ENCODE measurements at regions not wholly inside any gene's neighbourhood (a gene's known extent, or its start where the extent isn't known, plus 50 kb on each side); places are given as distances from the start of the nearest gene placed in this dataset.

- TF ChIP-seq CTCF (IDR thresholded peaks at IDR 0.05; ENCODE audit: low read depth, low read length, missing input control) (no peak), RAD21 (IDR thresholded peaks at IDR 0.05) (no peak), GABPA (IDR thresholded peaks at IDR 0.05 in 1 of 2, conservative IDR thresholded peaks at IDR 0.05 in 1 of 2) (no peak), YY1 (IDR thresholded peaks at IDR 0.05) (no peak), ZBTB33 (IDR thresholded peaks at IDR 0.05) (no peak), HNF4G (IDR thresholded peaks at IDR 0.05) (no peak), SP1 (IDR thresholded peaks at IDR 0.05) (no peak), FOXA2 (IDR thresholded peaks at IDR 0.05) (no peak), TAF1 (conservative IDR thresholded peaks at IDR 0.05) (no peak), REST (IDR thresholded peaks at IDR 0.05) (no peak), JUND (IDR thresholded peaks at IDR 0.05) (no peak), MAX (IDR thresholded peaks at IDR 0.05) (no peak), FOXA1 (IDR thresholded peaks at IDR 0.05) (no peak), HNF4A (conservative IDR thresholded peaks at IDR 0.05) (no peak)
Measured at GRCh38 chr2:78125042-78125441, 602.9 kb upstream of the LRRTM4 start.
